Mesendoderm (in vitro differentiated cells): ENCODE measurements at regions not wholly inside any gene's neighbourhood (a gene's known extent, or its start where the extent isn't known, plus 50 kb on each side); places are given as distances from the start of the nearest gene placed in this dataset.

Experiments
- DNase-seq: peaks from one replicate; pipeline ENCODE4 v3.0.0; 2013
- H2AK5ac ChIP-seq: 2 replicates; pipeline ENCODE4 v1.6.1; 2013; ENCODE audit warnings: low read length, inconsistent platforms
- H2BK120ac ChIP-seq: 2 replicates; pipeline ENCODE4 v1.6.1; 2013; ENCODE audit warnings: low read depth, mild to moderate bottlenecking, low read length, moderate library complexity, mixed read lengths
- H2BK15ac ChIP-seq: replicated peaks from 2 replicates; pipeline ENCODE4 v1.6.1; 2013; ENCODE audit warnings: low read depth, mild to moderate bottlenecking, moderate library complexity
- H2BK5ac ChIP-seq: 2 replicates; pipeline ENCODE4 v1.6.1; 2013; ENCODE audit warnings: low read length, inconsistent platforms
- H3K18ac ChIP-seq: 2 replicates; pipeline ENCODE4 v1.6.1; 2013; ENCODE audit warnings: mild to moderate bottlenecking, low read length, mixed read lengths
- H3K23ac ChIP-seq: one replicate; pipeline ENCODE4 v1.6.1; 2013; ENCODE audit warnings: low read length
- H3K27ac ChIP-seq: 2 replicates; pipeline ENCODE4 v1.5.1; 2013; ENCODE audit warnings: low read depth, mild to moderate bottlenecking, inconsistent platforms, low read length, moderate library complexity
- H3K27me3 ChIP-seq: 2 replicates; pipeline ENCODE4 v1.6.1; 2013; ENCODE audit warnings: low read length, control low read depth, mild to moderate bottlenecking, inconsistent platforms; ENCODE audit not compliant: insufficient read depth, poor library complexity
- H3K36me3 ChIP-seq: 2 replicates; pipeline ENCODE4 v1.6.1; 2013; ENCODE audit warnings: low read length, inconsistent platforms; ENCODE audit not compliant: control insufficient read depth, insufficient read depth
- H3K4ac ChIP-seq: one replicate; pipeline ENCODE4 v1.6.1; 2013; ENCODE audit warnings: low read depth, mild to moderate bottlenecking, low read length, moderate library complexity
- H3K4me1 ChIP-seq: 2 replicates; pipeline ENCODE4 v1.6.1; 2013; ENCODE audit warnings: low read depth, low read length, inconsistent platforms; ENCODE audit not compliant: control insufficient read depth
- H3K4me2 ChIP-seq: 2 replicates; pipeline ENCODE4 v1.6.1; 2013; ENCODE audit warnings: low read length
- H3K4me3 ChIP-seq: 2 replicates; pipeline ENCODE4 v1.5.1; 2013; ENCODE audit warnings: mild to moderate bottlenecking, low read length
- H3K56ac ChIP-seq: one replicate; pipeline ENCODE4 v1.6.1; 2013; ENCODE audit warnings: low read length
- H3K79me1 ChIP-seq: 2 replicates; pipeline ENCODE4 v1.6.1; 2013; ENCODE audit warnings: low read length, inconsistent platforms
- H3K79me2 ChIP-seq: 2 replicates; pipeline ENCODE4 v1.6.1; 2013; ENCODE audit warnings: mild to moderate bottlenecking, low read length; ENCODE audit not compliant: control insufficient read depth, insufficient read depth
- H3K9ac ChIP-seq: 2 replicates; pipeline ENCODE4 v1.6.1; 2013; ENCODE audit warnings: low read length, inconsistent platforms
- H4K5ac ChIP-seq: one replicate; pipeline ENCODE4 v1.6.1; 2013; ENCODE audit warnings: low read length
- H4K8ac ChIP-seq: one replicate; pipeline ENCODE4 v1.6.1; 2013; ENCODE audit warnings: low read depth, mild to moderate bottlenecking, control low read depth, low read length, moderate library complexity
- WGBS: extraction: QIAGEN DNeasy Blood & Tissue Kit; methylation state at CpG from one replicate; pipeline ENCODE4 v1.1.7; 2013; ENCODE audit warnings: low lambda C conversion rate, missing lambda C conversion rate; ENCODE audit not compliant: insufficient coverage; ENCODE audit errors: extremely low coverage; 5-methylcytosine and 5-hydroxymethylcytosine counted together

- no peaks in the 10 kb centered on the region for H3K79me1 ChIP-seq
- no peak for DNase-seq
- H3K4ac ChIP-seq = no peak overlapping the region
- no peak overlapping the region for H3K56ac ChIP-seq
- no peak overlapping the region for H3K23ac ChIP-seq
- no peak overlapping the region for H3K18ac ChIP-seq
- H2BK120ac ChIP-seq = no peak overlapping the region
- peaks cover 2% of the 10 kb centered on the region for H3K4me1 ChIP-seq
- no peak overlapping the region for H4K8ac ChIP-seq
- no peaks in the 10 kb centered on the region for H3K27me3 ChIP-seq
- H3K4me3 ChIP-seq = no peak overlapping the region
- H3K9ac ChIP-seq = no peak overlapping the region
- H2AK5ac ChIP-seq = no peak overlapping the region
- WGBS = no CpG with 5 or more reads among the region's 2 CpGs
- no peak overlapping the region for H4K5ac ChIP-seq
- H2BK5ac ChIP-seq = no peak overlapping the region
- no peaks in the 10 kb centered on the region for H3K79me2 ChIP-seq
- no peak overlapping the region for H3K4me2 ChIP-seq
- H3K36me3 ChIP-seq = no peaks in the 10 kb centered on the region
- no peak overlapping the region for H3K27ac ChIP-seq
- H2BK15ac ChIP-seq = no peak overlapping the region
Observed at GRCh38 chr3:861721-862120, 231.1 kb upstream of the CNTN6 start.

GRCh38 chr3:869269-869668, 223.6 kb upstream of the CNTN6 start:
- H3K79me1 ChIP-seq = no peaks in the 10 kb centered on the region
- no peaks in the 10 kb centered on the region for H3K27me3 ChIP-seq
- no peak overlapping the region for H3K4me3 ChIP-seq
- no peak overlapping the region for H3K9ac ChIP-seq
- no peak overlapping the region for H2BK5ac ChIP-seq
- H2BK120ac ChIP-seq = no peak overlapping the region
- DNase-seq = no peak
- WGBS = no CpG with 5 or more reads among the region's 1 CpG
- peaks cover 2% of the 10 kb centered on the region for H3K4me1 ChIP-seq
- H3K27ac ChIP-seq = no peak overlapping the region
- no peaks in the 10 kb centered on the region for H3K36me3 ChIP-seq
- no peak overlapping the region for H3K4me2 ChIP-seq
- H2AK5ac ChIP-seq = no peak overlapping the region
- no peaks in the 10 kb centered on the region for H3K79me2 ChIP-seq
- H3K18ac ChIP-seq = no peak overlapping the region
- no peak overlapping the region for H4K5ac ChIP-seq
- H3K23ac ChIP-seq = no peak overlapping the region
- no peak overlapping the region for H2BK15ac ChIP-seq
- no peak overlapping the region for H3K56ac ChIP-seq
- no peak overlapping the region for H3K4ac ChIP-seq
- no peak overlapping the region for H4K8ac ChIP-seq

GRCh38 chr3:869734-870133, 223.1 kb upstream of the CNTN6 start:
- Histone ChIP-seq H3K4me3 (no peak overlapping the region), H3K4me1 (no peaks in the 10 kb centered on the region), H3K4ac (no peak overlapping the region), H3K23ac (no peak overlapping the region), H3K79me2 (no peaks in the 10 kb centered on the region), H3K27ac (no peak overlapping the region), H3K56ac (no peak overlapping the region), H3K9ac (no peak overlapping the region), H3K27me3 (no peaks in the 10 kb centered on the region), H4K5ac (no peak overlapping the region), H2BK5ac (no peak overlapping the region), H4K8ac (no peak overlapping the region), H3K4me2 (no peak overlapping the region), H2BK120ac (no peak overlapping the region), H3K36me3 (no peaks in the 10 kb centered on the region), H3K79me1 (no peaks in the 10 kb centered on the region), H2BK15ac (no peak overlapping the region), H2AK5ac (no peak overlapping the region), H3K18ac (no peak overlapping the region)
- DNase-seq = no peak
- WGBS = no CpG with 5 or more reads among the region's 2 CpGs

- Histone ChIP-seq H3K79me2 (no peaks in the 10 kb centered on the region), H3K4ac (no peak overlapping the region), H4K5ac (no peak overlapping the region), H3K79me1 (no peaks in the 10 kb centered on the region), H3K4me2 (no peak overlapping the region), H3K4me1 (no peaks in the 10 kb centered on the region), H2AK5ac (no peak overlapping the region), H3K36me3 (no peaks in the 10 kb centered on the region), H3K27me3 (no peaks in the 10 kb centered on the region), H3K4me3 (no peak overlapping the region), H2BK15ac (no peak overlapping the region), H4K8ac (no peak overlapping the region), H3K27ac (no peak overlapping the region), H3K23ac (no peak overlapping the region), H2BK120ac (no peak overlapping the region), H3K18ac (no peak overlapping the region), H2BK5ac (no peak overlapping the region), H3K9ac (no peak overlapping the region), H3K56ac (no peak overlapping the region)
- WGBS = no CpG with 5 or more reads among the region's 1 CpG
- DNase-seq = no peak
Observed at GRCh38 chr3:871651-872050, 221.2 kb upstream of the CNTN6 start.

- no peak overlapping the region for H2AK5ac ChIP-seq
- H2BK5ac ChIP-seq = no peak overlapping the region
- H3K9ac ChIP-seq = no peak overlapping the region
- H3K27ac ChIP-seq = no peak overlapping the region
- no CpG with 5 or more reads among the region's 1 CpG for whole genome bisulfite sequencing
- no peak overlapping the region for H3K56ac ChIP-seq
- no peak overlapping the region for H2BK120ac ChIP-seq
- DNase-seq = no peak
- H3K18ac ChIP-seq = no peak overlapping the region
- H3K4ac ChIP-seq = no peak overlapping the region
- H3K79me2 ChIP-seq = no peaks in the 10 kb centered on the region
- H3K23ac ChIP-seq = no peak overlapping the region
- H4K5ac ChIP-seq = no peak overlapping the region
- no peak overlapping the region for H3K4me3 ChIP-seq
- no peaks in the 10 kb centered on the region for H3K27me3 ChIP-seq
- H2BK15ac ChIP-seq = no peak overlapping the region
- H3K4me1 ChIP-seq = peaks cover 3% of the 10 kb centered on the region
- H3K4me2 ChIP-seq = no peak overlapping the region
- no peak overlapping the region for H4K8ac ChIP-seq
- H3K79me1 ChIP-seq = no peaks in the 10 kb centered on the region
- H3K36me3 ChIP-seq = no peaks in the 10 kb centered on the region
Observed at GRCh38 chr3:877001-877400, 215.8 kb upstream of the CNTN6 start.

- Histone ChIP-seq H2BK15ac (no peak overlapping the region), H3K4me3 (no peak overlapping the region), H4K8ac (no peak overlapping the region), H3K27ac (no peak overlapping the region), H3K4me2 (no peak overlapping the region), H4K5ac (no peak overlapping the region), H3K79me2 (no peaks in the 10 kb centered on the region), H3K18ac (no peak overlapping the region), H2BK5ac (no peak overlapping the region), H3K4ac (no peak overlapping the region), H3K56ac (no peak overlapping the region), H3K23ac (no peak overlapping the region), H3K79me1 (no peaks in the 10 kb centered on the region), H3K27me3 (no peaks in the 10 kb centered on the region), H2AK5ac (no peak overlapping the region), H3K9ac (no peak overlapping the region), H3K4me1 (peaks cover 3% of the 10 kb centered on the region), H3K36me3 (no peaks in the 10 kb centered on the region), H2BK120ac (no peak overlapping the region)
- WGBS = no CpG with 5 or more reads among the region's 1 CpG
- DNase-seq = no peak
Observed at GRCh38 chr3:878746-879145, 214.1 kb upstream of the CNTN6 start.
